Activated naive CD4-positive, alpha-beta T cell treated with anti-CD3 and anti-CD28 coated beads, Interleukin-2, amount 50 U/mL, for 72 hours (primary cell): ENCODE measurements at regions not wholly inside any gene's neighbourhood (a gene's known extent, or its start where the extent isn't known, plus 50 kb on each side); places are given as distances from the start of the nearest gene placed in this dataset.
A peak's percentile ranks its signal among the peaks of the same experiment; 100 is the strongest.

ENCODE experiments used
- ATAC-seq, 2 donors: fragments of 150-1000 bp; cut with Tn5 transposase; 2 replicates each; pipeline ENCODE4 v1.10.0; 2021; ENCODE audit warnings: mild to moderate bottlenecking in 2 of 2, moderate library complexity in 2 of 2
- DNase-seq, 2 donors: peaks; one replicate each; pipeline ENCODE4 v3.0.0; 2021 to 2022; ENCODE audit warnings: low spot score in 2 of 2
- H3K27ac Mint-ChIP-seq, 2 donors: one replicate each; pipeline ENCODE4 v1.8.0; 2022; ENCODE audit warnings: mild to moderate bottlenecking in 2 of 2, mixed read lengths in 2 of 2
- H3K36me3 Mint-ChIP-seq, 2 donors: one replicate each; pipeline ENCODE4 v1.8.0; 2022; ENCODE audit warnings: mixed read lengths in 2 of 2
- H3K9me3 Mint-ChIP-seq, 2 donors: one replicate each; pipeline ENCODE4 v1.8.0; 2022; ENCODE audit warnings: mixed read lengths in 2 of 2

DNA sequence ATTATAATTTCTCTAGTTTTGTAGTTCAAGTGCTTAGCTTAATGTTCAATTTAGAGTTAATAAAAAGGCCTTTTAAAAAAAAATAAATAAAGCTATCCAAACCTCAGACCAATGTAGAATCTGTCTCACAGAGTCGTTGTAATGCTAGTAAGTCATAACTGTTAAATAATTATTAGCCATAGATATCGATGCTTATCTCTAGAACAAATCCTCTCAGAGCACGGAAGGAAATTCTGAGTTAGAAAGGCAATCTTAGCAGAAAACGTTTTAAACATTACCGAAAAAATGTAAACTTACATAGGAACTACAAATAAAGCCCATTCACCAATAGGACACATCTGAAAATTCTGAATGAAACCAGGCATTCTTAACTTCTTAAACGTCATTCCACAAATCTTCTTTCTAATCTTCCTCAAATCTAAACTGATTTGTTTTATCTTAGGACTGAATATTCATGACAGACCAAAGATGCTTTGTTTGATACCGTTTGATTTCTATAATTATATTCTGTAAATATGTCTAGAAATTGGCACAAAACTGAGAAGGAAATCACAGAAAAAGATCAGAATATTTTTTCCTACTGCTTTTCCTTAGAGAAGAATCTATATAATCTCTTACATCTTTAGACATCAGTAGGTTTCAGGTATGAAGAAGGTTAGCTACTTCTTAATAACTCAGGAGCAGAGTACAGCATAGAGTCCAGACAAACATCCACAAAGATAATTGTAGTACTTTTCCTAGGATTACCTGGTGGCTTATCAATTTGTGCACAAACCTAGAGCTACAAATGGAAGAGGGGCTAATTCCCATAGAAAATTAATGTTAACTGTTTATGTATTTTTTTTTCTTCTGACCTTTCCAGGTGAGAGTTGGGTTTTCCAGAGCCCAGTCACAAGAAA is 140.7 kb downstream of the BTC start:
- Mint-ChIP-seq H3K27ac (no peak overlapping the region), H3K36me3 (no peaks in the 10 kb centered on the region), H3K9me3 (no peaks in the 10 kb centered on the region)
- DNase-seq (no peak), ATAC-seq (no peak)

DNA sequence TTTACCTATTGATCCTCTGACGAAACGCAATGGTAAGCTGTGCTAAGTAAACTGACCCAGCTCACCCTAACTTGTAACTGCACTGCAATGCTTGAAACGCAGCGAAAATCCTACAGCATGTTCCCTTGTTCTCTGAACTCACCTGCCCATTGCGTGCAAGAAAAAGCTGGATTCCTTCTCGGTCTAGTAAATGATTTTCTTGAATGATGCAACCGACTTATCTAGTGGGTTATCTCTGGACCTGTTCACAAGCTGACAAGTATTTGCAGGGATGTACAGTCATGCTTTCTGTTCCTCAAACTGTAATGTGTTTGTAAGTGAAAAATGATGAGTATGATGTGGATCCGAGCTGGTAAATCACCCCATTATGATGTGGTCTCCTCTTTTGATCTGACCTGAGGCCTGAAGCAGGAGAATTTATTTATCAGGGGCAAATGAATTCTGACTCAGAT is 140.1 kb downstream of the BTC start:
- no peaks in the 10 kb centered on the region for H3K36me3 Mint-ChIP-seq
- H3K9me3 Mint-ChIP-seq, result no peaks in the 10 kb centered on the region
- H3K27ac Mint-ChIP-seq, result no peak overlapping the region
- ATAC-seq, result no peak
- no peak for DNase-seq

DNA sequence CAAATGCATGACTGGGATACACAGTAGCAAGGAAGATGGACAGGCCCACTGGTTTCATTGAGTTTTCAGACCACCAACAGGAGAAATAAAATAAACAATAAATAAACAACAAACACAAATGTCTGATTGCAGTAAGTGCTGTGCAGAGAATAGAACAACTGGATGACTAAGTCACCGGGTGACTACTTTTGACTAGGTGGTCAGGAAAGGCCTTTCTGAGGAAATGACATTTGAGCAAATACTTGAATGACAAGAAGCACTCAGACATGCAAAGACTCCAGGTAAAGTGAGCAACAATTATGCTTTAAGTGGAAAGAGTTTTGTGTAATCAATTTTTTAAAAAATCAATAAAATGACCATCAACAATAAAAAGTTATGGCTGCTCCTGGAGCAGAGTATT is 137.7 kb downstream of the BTC start:
- Mint-ChIP-seq H3K36me3 (no peaks in the 10 kb centered on the region), H3K27ac (no peak overlapping the region), H3K9me3 (no peaks in the 10 kb centered on the region)
- DNase-seq (no peak), ATAC-seq (no peak)

DNA sequence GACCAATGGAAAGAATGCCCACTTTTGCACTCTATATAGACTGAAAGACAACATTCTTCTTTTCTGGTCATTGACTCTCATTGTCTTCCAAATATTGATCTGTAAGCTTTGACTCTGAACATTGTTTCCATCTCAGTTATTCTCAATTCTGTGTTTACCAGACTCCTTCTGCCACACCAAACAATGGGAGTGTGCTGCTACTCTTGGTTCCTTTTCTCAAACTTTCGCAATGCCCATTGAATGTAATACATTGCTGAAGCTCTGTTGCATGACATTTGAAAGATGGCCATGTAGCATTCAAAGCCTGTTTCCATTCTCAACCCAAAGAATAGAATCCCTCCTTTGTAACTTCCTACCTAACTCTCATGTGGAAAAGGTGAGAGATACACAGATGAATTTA is 136.2 kb downstream of the BTC start:
- H3K36me3 Mint-ChIP-seq, result no peaks in the 10 kb centered on the region
- H3K27ac Mint-ChIP-seq, result no peak overlapping the region
- ATAC-seq, result no peak
- H3K9me3 Mint-ChIP-seq, result no peaks in the 10 kb centered on the region
- no peak for DNase-seq

DNA sequence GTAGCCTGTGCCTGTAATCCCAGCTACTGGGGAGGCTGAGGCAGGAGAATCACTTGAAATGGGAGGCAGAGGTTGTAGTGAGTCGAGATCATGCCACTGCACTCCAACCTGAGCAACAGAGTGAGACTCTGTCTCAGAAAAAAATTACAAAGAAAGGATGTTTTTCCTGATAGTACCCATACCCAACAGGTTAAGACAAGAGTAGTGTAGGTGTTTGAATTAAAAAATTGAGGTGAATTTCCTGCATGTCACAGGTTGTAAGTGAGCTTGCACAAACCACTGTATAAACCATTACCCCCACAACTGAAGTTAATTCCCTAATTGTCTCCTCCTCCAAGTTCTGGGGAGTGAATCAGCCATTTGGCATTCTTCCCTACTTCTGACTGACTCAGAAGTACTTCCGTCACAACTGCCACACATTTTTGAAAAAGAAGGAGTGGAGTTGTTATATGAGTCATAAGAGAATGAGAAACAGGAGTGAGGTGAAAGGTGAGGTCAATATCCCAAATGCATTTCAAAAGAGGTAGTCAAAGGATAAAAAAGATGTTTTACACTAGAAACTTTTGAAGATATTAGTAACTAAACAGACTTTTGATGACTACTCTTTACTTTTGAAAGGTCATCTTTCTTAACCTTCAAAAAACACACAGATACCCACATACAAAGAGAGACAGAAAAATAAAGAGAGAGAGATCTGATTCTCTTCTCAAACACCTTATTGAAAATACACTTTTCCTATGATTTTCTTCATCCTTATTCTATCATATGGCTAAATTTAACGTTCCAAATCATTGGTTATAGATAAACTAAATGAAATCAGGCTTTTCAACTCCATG is 134.5 kb downstream of the BTC start:
- H3K9me3 Mint-ChIP-seq, result no peaks in the 10 kb centered on the region
- H3K36me3 Mint-ChIP-seq, result no peaks in the 10 kb centered on the region
- peak overlapping the region in 1 of 2 donors; percentile 48 for H3K27ac Mint-ChIP-seq
- ATAC-seq (peak; percentile 43 to 59), DNase-seq (no peak)

DNA sequence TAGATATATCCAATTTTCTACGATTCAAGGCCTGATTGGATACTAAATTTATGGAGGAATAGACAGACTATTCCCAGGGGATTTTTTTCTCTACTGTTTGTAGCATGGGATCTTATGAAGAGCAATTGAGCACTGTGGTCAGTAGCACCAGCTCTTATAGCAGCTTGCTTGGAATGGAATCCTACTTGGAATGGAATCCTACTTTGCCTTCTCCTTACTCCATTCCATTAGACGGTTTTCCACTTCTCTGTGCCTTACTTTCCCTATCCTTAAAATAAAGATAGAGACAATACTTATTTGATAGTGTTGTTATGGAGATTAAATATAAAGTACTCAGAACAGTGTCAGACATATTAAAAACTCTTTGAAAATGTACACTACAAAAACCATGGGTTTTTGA is 133.5 kb downstream of the BTC start:
- DNase-seq (no peak), ATAC-seq (no peak)
- H3K9me3 Mint-ChIP-seq, result no peaks in the 10 kb centered on the region
- H3K36me3 Mint-ChIP-seq, result no peaks in the 10 kb centered on the region
- no peak overlapping the region for H3K27ac Mint-ChIP-seq

DNA sequence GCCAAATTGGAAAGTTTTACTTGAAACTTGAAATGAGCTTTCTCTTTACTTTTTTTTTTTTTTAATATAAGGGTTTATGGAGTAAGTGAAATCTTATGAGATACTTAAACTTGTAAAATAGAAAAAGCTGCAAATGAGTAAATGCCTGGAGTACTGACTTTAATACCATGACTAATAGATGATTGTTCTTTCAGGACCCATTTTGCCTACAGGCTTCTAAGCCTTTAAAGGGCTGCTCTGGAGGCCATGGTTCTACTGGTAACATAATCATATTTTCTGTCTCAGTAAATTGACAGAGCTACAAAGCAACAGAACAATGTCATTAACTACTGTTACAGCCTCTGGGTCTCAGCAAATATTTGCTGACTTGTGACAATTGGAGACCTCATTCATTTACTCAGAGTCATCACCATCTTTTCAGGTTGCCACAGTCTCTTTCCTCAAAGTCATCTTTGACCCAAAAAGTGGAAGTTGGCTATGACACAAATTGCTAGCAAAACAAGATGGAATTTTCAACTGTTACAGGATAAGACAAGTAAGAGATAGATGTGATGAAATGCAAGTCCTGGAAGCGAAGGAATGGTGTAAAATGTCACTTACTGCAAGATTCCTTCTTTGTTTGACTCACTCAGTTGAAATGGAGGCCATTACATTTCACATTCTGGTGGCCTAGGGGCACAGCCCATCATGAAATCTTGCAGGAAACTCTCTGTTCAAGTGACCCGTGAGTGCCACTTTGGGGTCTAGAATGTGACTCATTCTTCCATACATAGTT is 132.7 kb downstream of the BTC start:
- DNase-seq, result no peak
- Mint-ChIP-seq H3K36me3 (no peaks in the 10 kb centered on the region), H3K9me3 (no peaks in the 10 kb centered on the region), H3K27ac (no peak overlapping the region)
- ATAC-seq, result peak; percentile 35 to 87

DNA sequence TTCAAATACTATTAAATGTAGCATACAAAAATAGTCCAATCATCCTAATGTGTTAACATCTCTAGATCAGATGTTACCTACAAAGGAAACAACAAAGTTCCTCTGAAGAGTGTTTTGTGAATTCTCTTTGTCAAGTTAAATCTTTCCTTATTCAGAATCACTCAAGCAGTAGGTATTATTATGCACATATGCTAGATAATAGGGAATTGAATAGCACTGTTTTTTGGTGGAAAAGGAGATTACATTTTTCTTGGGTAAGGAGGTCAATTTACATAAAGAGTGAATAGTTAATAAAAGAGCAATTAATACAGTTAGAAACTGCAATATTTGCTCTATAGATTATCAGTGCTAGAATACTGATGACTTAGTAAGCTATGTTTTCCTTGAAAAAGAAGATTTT is 130.7 kb downstream of the BTC start:
- no peaks in the 10 kb centered on the region for H3K36me3 Mint-ChIP-seq
- no peak for DNase-seq
- H3K27ac Mint-ChIP-seq, result no peak overlapping the region
- no peaks in the 10 kb centered on the region for H3K9me3 Mint-ChIP-seq
- ATAC-seq, result no peak

DNA sequence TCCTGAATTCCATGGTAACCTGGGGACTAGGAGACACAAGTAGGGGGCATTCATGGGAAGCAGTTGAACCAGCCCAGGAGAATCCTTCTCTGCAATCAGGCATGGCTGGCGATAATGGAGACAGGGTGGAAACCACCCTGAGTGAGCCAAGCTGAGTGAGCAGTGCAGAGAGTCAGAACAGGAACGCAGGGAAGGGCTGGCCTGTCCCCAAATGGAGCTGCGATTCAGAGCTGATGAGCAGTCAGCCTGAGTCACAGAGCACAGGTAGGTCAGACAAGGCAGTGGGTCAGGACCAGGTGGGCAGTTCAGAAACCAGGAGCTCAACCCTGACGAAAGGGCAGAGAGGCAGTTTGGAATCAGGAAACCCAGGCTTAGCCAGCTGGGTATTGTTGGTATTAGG is 129.0 kb downstream of the BTC start:
- ATAC-seq (peak; percentile 50 to 79), DNase-seq (no peak)
- H3K27ac Mint-ChIP-seq, result no peak overlapping the region
- H3K36me3 Mint-ChIP-seq, result no peaks in the 10 kb centered on the region
- H3K9me3 Mint-ChIP-seq, result no peaks in the 10 kb centered on the region

DNA sequence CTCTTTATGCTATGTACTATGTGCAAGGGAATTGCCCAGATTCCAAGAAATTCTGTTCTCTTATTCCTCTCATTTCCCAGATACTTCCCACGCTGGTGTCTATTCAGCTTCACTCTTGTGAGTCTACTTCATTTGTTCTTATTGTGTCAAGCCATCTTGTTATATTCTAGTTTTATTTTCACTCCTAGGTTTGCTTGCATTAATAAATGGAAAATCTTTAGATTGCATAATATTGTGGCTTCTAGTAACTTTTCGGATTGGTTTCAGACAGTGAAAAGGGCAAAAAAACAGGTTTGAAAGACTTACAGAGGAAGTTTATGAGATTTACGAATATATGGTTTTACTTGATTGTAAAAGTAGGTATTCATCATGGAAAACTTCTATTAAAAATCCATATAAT is 128.4 kb downstream of the BTC start:
- ATAC-seq, result no peak
- H3K9me3 Mint-ChIP-seq, result no peaks in the 10 kb centered on the region
- DNase-seq, result no peak
- no peaks in the 10 kb centered on the region for H3K36me3 Mint-ChIP-seq
- no peak overlapping the region for H3K27ac Mint-ChIP-seq

DNA sequence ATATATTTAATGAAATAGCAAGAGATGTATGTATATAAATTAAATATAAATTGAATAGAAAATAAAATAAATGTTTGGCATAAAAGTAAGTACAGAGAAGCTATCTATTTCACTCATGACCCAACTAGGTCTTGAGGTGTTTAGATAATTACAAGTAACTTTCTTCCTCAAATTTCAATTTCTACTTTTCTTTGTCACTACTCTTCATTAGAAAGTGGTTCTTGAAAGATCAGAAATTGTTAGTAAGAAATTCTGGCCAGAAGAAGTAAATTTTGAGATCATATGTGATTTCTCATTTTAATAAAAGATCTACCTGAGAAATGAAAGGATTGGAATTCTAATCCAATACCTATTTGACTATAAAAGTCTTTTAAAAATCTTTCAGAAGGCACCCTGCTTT is 126.9 kb downstream of the BTC start:
- H3K36me3 Mint-ChIP-seq, result no peaks in the 10 kb centered on the region
- H3K27ac Mint-ChIP-seq, result no peak overlapping the region
- no peaks in the 10 kb centered on the region for H3K9me3 Mint-ChIP-seq
- DNase-seq (no peak), ATAC-seq (no peak)

DNA sequence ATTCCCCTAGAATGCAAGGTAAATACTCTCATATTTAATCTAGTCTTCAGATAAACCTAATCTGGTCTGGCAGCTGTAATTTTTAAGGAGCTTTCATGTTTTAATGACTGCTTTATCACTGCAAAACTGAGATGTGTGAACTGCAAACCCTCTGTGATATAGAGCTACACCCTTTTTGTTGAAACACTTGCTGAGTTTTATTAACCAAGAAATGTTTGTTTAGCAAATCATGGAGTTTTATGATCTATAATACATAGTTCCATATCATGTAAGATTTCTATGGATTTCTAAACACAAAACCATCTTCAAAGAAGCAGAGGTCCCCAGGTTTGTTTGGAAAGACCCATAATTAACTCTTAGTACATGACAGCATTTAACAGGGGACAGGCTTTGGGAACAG is 126.4 kb downstream of the BTC start:
- Mint-ChIP-seq H3K27ac (no peak overlapping the region), H3K9me3 (no peaks in the 10 kb centered on the region), H3K36me3 (no peaks in the 10 kb centered on the region)
- DNase-seq (no peak), ATAC-seq (no peak)

DNA sequence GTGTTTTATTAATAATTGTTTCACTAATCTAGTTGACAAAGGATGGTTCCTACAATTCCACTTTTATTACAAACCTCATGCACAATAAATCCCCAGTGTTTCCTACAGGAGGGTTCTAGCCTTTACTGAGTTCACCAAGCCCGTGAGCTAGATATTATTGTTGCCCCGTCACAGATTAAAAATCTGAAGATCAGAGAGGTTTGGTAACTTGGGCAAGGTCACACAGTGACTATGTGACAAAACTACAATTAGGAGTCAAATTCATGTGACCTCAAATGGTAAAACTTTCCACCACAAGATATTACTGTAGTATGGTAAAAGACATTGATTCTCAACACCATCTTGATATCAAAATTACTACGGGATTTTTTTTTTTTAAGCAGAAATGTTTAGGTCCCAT is 124.6 kb downstream of the BTC start:
- no peaks in the 10 kb centered on the region for H3K9me3 Mint-ChIP-seq
- H3K27ac Mint-ChIP-seq, result no peak overlapping the region
- ATAC-seq, result no peak
- DNase-seq, result no peak
- no peaks in the 10 kb centered on the region for H3K36me3 Mint-ChIP-seq

DNA sequence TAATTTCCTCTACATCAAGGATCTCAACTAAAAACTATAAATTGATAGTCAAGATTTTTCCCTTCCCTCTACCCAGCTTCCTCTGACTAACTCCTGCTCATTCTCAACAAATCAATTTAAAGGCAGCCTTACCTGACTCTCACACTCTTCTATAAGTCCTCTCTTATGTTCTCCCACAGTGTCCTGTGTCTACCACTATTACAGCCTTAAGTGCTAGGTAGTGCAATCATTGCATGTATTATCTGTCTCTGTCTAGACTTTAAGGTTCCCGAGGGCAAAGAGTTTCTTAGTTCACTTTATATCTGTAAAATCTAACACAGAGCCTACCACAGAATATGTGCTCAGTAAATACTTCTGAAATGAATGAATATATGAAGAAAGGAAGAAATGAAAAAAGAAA is 123.7 kb downstream of the BTC start:
- ATAC-seq, result no peak
- no peak overlapping the region for H3K27ac Mint-ChIP-seq
- no peaks in the 10 kb centered on the region for H3K36me3 Mint-ChIP-seq
- no peak for DNase-seq
- H3K9me3 Mint-ChIP-seq, result no peaks in the 10 kb centered on the region

DNA sequence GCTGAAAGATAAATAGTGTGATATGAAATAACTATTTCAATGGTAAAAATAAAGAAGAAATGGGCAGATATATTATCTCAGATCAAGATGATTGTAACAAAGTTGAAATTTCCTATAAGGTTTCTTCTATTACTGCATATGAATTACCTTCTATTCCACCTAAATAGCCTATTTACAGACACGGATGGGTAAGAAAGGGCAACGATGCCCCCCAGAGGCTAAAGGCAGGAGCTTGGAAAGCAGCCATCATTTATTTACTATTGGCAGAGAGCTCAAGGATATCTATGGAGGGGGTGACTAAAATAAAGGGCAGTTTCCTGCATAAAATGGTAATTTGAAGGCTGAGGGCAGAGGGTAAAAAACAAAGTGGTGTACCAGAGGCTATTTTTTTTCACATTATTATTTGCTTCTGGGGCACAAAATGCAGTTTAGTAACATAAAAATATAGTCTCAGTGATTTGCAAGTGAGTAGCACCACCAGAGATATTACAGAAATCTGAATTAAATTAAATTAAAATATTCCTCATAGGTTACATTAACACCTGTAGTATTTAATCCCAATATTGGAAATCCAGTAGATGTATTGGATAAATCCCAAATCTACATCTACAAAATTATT is 123.1 kb downstream of the BTC start:
- Mint-ChIP-seq H3K27ac (no peak overlapping the region), H3K9me3 (no peaks in the 10 kb centered on the region), H3K36me3 (no peaks in the 10 kb centered on the region)
- DNase-seq (peak in 1 of 2 donors; percentile 47), ATAC-seq (peak; percentile 31 to 70)

DNA sequence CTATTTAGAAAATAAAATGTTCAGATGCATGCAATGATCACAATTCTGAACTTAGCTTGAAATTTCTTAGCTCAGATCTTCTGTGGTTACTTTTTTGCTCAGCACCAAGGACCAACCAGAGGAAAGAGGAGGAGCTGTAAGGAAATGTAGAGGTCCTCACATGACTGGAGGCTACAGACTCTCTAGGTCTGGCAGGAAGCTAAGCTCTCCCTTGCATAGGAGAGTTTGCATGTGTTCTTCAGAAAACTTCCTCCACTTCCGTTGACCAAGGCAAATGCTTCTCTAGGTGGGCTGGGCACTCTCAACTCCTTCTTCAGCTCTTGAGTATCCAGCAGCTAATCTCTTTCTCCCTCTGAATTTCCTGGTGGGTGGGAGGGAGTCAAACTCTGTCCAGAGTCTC is 119.6 kb downstream of the BTC start:
- no peak overlapping the region for H3K27ac Mint-ChIP-seq
- DNase-seq, result no peak
- no peak for ATAC-seq
- H3K9me3 Mint-ChIP-seq, result no peaks in the 10 kb centered on the region
- no peaks in the 10 kb centered on the region for H3K36me3 Mint-ChIP-seq
